ENCODE measurements at regions not wholly inside any gene's neighbourhood (a gene's known extent, or its start where the extent isn't known, plus 50 kb on each side); places are given as distances from the start of the nearest gene placed in this dataset.
A peak's percentile ranks its signal among the peaks of the same experiment; 100 is the strongest.

DNA sequence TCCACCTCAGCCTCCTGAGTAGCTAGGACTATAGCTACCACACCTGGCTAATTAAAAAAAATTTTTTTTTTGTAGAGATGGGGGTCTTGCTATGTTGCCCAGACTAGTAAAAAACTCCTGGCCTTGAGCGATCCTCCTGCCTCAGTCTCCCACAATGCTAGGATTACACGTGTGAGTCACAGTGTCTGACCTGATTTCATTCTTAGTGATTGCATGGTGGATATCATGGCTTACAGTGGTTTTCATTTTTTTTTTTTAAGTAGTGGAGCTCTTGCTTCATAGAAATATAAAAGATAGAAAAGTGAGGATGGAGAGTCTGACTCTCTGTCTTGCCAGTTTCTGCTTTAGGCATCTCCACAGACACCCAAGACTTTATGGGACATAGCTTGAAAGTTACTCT, 83.6 kb downstream of the CDC42EP3 start:
- ATAC-seq, result no peak

DNA sequence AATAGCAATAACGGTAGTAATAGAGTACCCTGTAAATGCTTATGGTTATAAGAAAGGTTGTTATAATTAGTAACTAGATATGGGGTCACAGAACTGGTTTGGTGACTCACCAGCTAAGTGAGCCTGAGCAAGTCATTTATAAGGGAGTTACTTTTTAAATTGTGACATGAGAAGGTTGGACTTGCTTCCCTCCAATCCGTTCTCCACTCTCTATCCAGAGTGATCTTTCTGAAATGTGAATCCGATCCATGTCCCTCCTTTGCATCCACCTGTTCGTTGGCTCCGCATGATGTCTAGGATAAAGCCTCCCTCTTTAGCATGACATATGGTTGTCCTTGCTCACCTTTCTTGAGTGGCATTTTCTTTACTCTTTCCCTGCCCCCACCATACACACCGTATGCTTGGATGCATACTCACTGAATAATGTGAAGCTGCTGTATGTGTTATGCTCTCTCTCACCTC, 83.1 kb downstream of the CDC42EP3 start:
- Histone ChIP-seq H3K9me2 (replicated peaks; ENCODE audit: low read length) (no peaks in the 10 kb centered on the region), H3K9ac (ENCODE audit: low read length) (peak overlapping the region; percentile 24; the same call in 1 of the 2 replicates), H3K27me3 (ENCODE audit: low read length) (no peaks in the 10 kb centered on the region), H2AFZ (ENCODE audit: low read length) (peak overlapping the region; percentile 25; the same call in 1 of the 2 replicates), H3K4me2 (ENCODE audit: low read length) (peak overlapping the region; percentile 77), H4K20me1 (ENCODE audit: low read length) (no peaks in the 10 kb centered on the region), H3F3A (ENCODE audit: low read length, unreplicated experiment) (peaks cover 3% of the 10 kb centered on the region), H3K79me2 (ENCODE audit: low read length) (no peaks in the 10 kb centered on the region), H3K4me1 (ENCODE audit: insufficient read depth, low read length) (peaks cover 77% of the 10 kb centered on the region), H3K4me3 (ENCODE audit: low read length) (peak overlapping the region; percentile 33), H3K9me3 (ENCODE audit: low read length) (no peaks in the 10 kb centered on the region), H3K27ac (ENCODE audit: low read length) (peak overlapping the region; percentile 90), H3K36me3 (ENCODE audit: low read depth, low read length) (no peaks in the 10 kb centered on the region)
- ChIA-PET CTCF (interaction anchor here (0.6 to 0.7 kb wide), 2 partner anchors 212 to 289 kb away, joined by 3 to 6 read pairs; no protein-coding TSS in a partner anchor), POLR2A (ENCODE audit: unreplicated experiment) (interaction anchor here (0.5 kb wide), 1 partner anchor 1192 kb away, joined by 6 read pairs; no protein-coding TSS in a partner anchor)
- DNase-seq (peak; percentile 83), ATAC-seq (peak; percentile 6)
- BruUV-seq (replicated peaks), result no TSS peak
- no peak for TF ChIP-seq EZH2phosphoT487 (IDR thresholded peaks at IDR 0.05; ENCODE audit: borderline replicate concordance, low read length)
- no peak for TF ChIP-seq EZH2 (IDR thresholded peaks at IDR 0.05; ENCODE audit: low read length, unreplicated experiment)
- TF ChIP-seq, protein P1, sequence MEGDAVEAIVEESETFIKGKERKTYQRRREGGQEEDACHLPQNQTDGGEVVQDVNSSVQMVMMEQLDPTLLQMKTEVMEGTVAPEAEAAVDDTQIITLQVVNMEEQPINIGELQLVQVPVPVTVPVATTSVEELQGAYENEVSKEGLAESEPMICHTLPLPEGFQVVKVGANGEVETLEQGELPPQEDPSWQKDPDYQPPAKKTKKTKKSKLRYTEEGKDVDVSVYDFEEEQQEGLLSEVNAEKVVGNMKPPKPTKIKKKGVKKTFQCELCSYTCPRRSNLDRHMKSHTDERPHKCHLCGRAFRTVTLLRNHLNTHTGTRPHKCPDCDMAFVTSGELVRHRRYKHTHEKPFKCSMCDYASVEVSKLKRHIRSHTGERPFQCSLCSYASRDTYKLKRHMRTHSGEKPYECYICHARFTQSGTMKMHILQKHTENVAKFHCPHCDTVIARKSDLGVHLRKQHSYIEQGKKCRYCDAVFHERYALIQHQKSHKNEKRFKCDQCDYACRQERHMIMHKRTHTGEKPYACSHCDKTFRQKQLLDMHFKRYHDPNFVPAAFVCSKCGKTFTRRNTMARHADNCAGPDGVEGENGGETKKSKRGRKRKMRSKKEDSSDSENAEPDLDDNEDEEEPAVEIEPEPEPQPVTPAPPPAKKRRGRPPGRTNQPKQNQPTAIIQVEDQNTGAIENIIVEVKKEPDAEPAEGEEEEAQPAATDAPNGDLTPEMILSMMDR (conservative IDR thresholded peaks at IDR 0.05; ENCODE audit: low read depth, low read length), result no peak
- intact Hi-C loops (cut with micrococcal nuclease), result loop anchor here (5.0 kb wide), 2 partner anchors 171 to 261 kb away; no protein-coding TSS in a partner anchor

More for the DNA sequence above, 83.6 kb downstream of the CDC42EP3 start:
- Histone ChIP-seq H3K36me3 (ENCODE audit: low read depth, low read length) (no peaks in the 10 kb centered on the region), H3K4me3 (ENCODE audit: low read length) (no peak overlapping the region), H3K27ac (ENCODE audit: low read length) (peak overlapping the region; percentile 90), H4K20me1 (ENCODE audit: low read length) (no peaks in the 10 kb centered on the region), H3K9ac (ENCODE audit: low read length) (no peak overlapping the region), H3K79me2 (ENCODE audit: low read length) (no peaks in the 10 kb centered on the region), H3K4me2 (ENCODE audit: low read length) (peak overlapping the region; percentile 77), H3F3A (ENCODE audit: low read length, unreplicated experiment) (peaks cover 3% of the 10 kb centered on the region), H3K4me1 (ENCODE audit: insufficient read depth, low read length) (peaks cover 83% of the 10 kb centered on the region), H2AFZ (ENCODE audit: low read length) (no peak overlapping the region), H3K27me3 (ENCODE audit: low read length) (no peaks in the 10 kb centered on the region), H3K9me3 (ENCODE audit: low read length) (no peaks in the 10 kb centered on the region), H3K9me2 (replicated peaks; ENCODE audit: low read length) (no peaks in the 10 kb centered on the region)
- DNase-seq, result no peak
- ChIA-PET POLR2A (ENCODE audit: unreplicated experiment) (interaction anchor here (0.5 kb wide), 1 partner anchor 1192 kb away, joined by 6 read pairs; no protein-coding TSS in a partner anchor), CTCF (interaction anchor here (0.6 to 0.7 kb wide), 2 partner anchors 212 to 289 kb away, joined by 3 to 6 read pairs; no protein-coding TSS in a partner anchor)
- BruUV-seq (replicated peaks), result no TSS peak
- intact Hi-C loops (cut with micrococcal nuclease), result loop anchor here (2.0 to 5.0 kb wide), 5 partner anchors 17 to 261 kb away; partner anchors contain the start of gene CDC42EP3
- TF ChIP-seq EZH2 (IDR thresholded peaks at IDR 0.05; ENCODE audit: low read length, unreplicated experiment) (no peak), EZH2phosphoT487 (IDR thresholded peaks at IDR 0.05; ENCODE audit: borderline replicate concordance, low read length) (no peak)
- TF ChIP-seq, protein P1 (conservative IDR thresholded peaks at IDR 0.05; ENCODE audit: low read depth, low read length), result no peak

DNA sequence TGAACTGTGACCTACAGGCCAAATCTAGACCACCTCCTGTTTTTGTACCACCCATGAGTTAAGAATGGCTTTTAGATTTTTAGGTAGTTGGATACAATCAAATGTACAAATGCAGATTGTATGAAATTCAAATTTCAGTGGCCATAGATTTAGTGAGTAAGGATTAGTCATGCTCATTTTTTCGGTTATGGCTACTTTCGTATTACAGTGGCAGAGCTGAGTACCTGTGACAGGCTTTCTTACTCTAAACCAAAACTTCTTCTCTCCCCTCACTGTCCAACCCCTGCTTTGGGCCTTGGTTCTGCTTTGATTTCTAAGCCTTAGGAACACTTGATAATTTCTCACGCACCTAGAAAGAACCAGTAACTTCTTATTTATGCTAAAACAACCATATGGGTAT, 82.1 kb downstream of the CDC42EP3 start:
- no peaks in the 10 kb centered on the region for H3K27me3 ChIP-seq (ENCODE audit: low read length)
- TF ChIP-seq EZH2phosphoT487 (IDR thresholded peaks at IDR 0.05; ENCODE audit: borderline replicate concordance, low read length), result no peak
- no peak for TF ChIP-seq EZH2 (IDR thresholded peaks at IDR 0.05; ENCODE audit: low read length, unreplicated experiment)
- TF ChIP-seq, protein P1 (conservative IDR thresholded peaks at IDR 0.05; ENCODE audit: low read depth, low read length), result no peak
- H3K9ac ChIP-seq (ENCODE audit: low read length), result peak overlapping the region; percentile 24; the same call in 1 of the 2 replicates
- H3K36me3 ChIP-seq (ENCODE audit: low read depth, low read length), result no peaks in the 10 kb centered on the region
- peak overlapping the region; percentile 77 for H3K4me2 ChIP-seq (ENCODE audit: low read length)
- no TSS peak for BruUV-seq (replicated peaks)
- H3F3A ChIP-seq (ENCODE audit: low read length, unreplicated experiment), result peaks cover 3% of the 10 kb centered on the region
- no peaks in the 10 kb centered on the region for H3K9me2 ChIP-seq (replicated peaks; ENCODE audit: low read length)
- peaks cover 68% of the 10 kb centered on the region for H3K4me1 ChIP-seq (ENCODE audit: insufficient read depth, low read length)
- peak overlapping the region; percentile 90 for H3K27ac ChIP-seq (ENCODE audit: low read length)
- no peaks in the 10 kb centered on the region for H4K20me1 ChIP-seq (ENCODE audit: low read length)
- no peaks in the 10 kb centered on the region for H3K9me3 ChIP-seq (ENCODE audit: low read length)
- intact Hi-C loops (cut with micrococcal nuclease), result loop anchor here (5.0 kb wide), 2 partner anchors 172 to 262 kb away; no protein-coding TSS in a partner anchor
- ATAC-seq (peak; percentile 37), DNase-seq (peak; percentile 79)
- ChIA-PET POLR2A (ENCODE audit: unreplicated experiment) (interaction anchor here (0.7 kb wide), 1 partner anchor 82 kb away, joined by 5 read pairs; the partner anchor contains the start of gene CDC42EP3), CTCF (interaction anchor here (0.6 to 1.1 kb wide), 4 partner anchors 20 to 288 kb away, joined by 3 to 6 read pairs (median 3); no protein-coding TSS in a partner anchor)
- H3K79me2 ChIP-seq (ENCODE audit: low read length), result no peaks in the 10 kb centered on the region
- H2AFZ ChIP-seq (ENCODE audit: low read length), result peak overlapping the region; percentile 55
- peak overlapping the region; percentile 33; the same call in 1 of the 2 replicates for H3K4me3 ChIP-seq (ENCODE audit: low read length)
